ENCODE measurements at regions not wholly inside any gene's neighbourhood (a gene's known extent, or its start where the extent isn't known, plus 50 kb on each side); places are given as distances from the start of the nearest gene placed in this dataset.

GRCh38 chr15:87450314-87450713 is 806.2 kb downstream of the NTRK3 start:
- DNase-seq, result no peak

GRCh38 chr15:87439090-87439489 is 817.4 kb downstream of the NTRK3 start:
- no peak for DNase-seq

- no peak for DNase-seq
Measured at GRCh38 chr15:87433871-87434270, 822.7 kb downstream of the NTRK3 start.

GRCh38 chr15:87429754-87430153 is 826.8 kb downstream of the NTRK3 start:
- no peak for DNase-seq

- DNase-seq, result no peak
Measured at GRCh38 chr15:87420017-87420416, 836.5 kb downstream of the NTRK3 start.

- DNase-seq, result no peak
Measured at GRCh38 chr15:87419344-87419743, 837.2 kb downstream of the NTRK3 start.

- no peak for DNase-seq
Measured at GRCh38 chr15:87416591-87417257, 839.8 kb downstream of the NTRK3 start.

GRCh38 chr15:87408902-87409301 is 847.6 kb downstream of the NTRK3 start:
- no peak for DNase-seq

GRCh38 chr15:87403973-87404372 is 852.6 kb downstream of the NTRK3 start:
- no peak for DNase-seq

GRCh38 chr15:87401973-87402372 is 854.6 kb downstream of the NTRK3 start:
- DNase-seq, result no peak

- DNase-seq, result no peak
Measured at GRCh38 chr15:87394676-87395075, 861.9 kb downstream of the NTRK3 start.

GRCh38 chr15:87387766-87388165 is 868.8 kb downstream of the NTRK3 start:
- no peak for DNase-seq

GRCh38 chr15:87374339-87374738 is 882.2 kb downstream of the NTRK3 start:
- no peak for DNase-seq

GRCh38 chr15:87369269-87369668 is 887.3 kb downstream of the NTRK3 start:
- no peak for DNase-seq

- no peak for DNase-seq
Measured at GRCh38 chr15:87368511-87368910, 888.0 kb downstream of the NTRK3 start.

GRCh38 chr15:87365186-87365585 is 891.4 kb downstream of the NTRK3 start:
- no peak for DNase-seq

GRCh38 chr15:87362531-87362930 is 894.0 kb downstream of the NTRK3 start:
- no peak for DNase-seq

- no peak for DNase-seq
Measured at GRCh38 chr15:87357637-87358313, 898.8 kb downstream of the NTRK3 start.

- DNase-seq, result no peak
Measured at GRCh38 chr15:87355946-87356345, 900.6 kb downstream of the NTRK3 start.

GRCh38 chr15:87354661-87355410 is 901.7 kb downstream of the NTRK3 start:
- no peak for DNase-seq

GRCh38 chr15:87349181-87349580 is 907.4 kb downstream of the NTRK3 start:
- no peak for DNase-seq

- DNase-seq, result no peak
Measured at GRCh38 chr15:87348746-87349145, 907.8 kb downstream of the NTRK3 start.

- DNase-seq, result no peak
Measured at GRCh38 chr15:87347806-87348515, 908.6 kb downstream of the NTRK3 start.
